HL-60 (cell line): ENCODE measurements at regions not wholly inside any gene's neighbourhood (a gene's known extent, or its start where the extent isn't known, plus 50 kb on each side); places are given as distances from the start of the nearest gene placed in this dataset.
"Not testable (repeated sequence)": the region's sequence is repeated elsewhere in the genome, so short reads cannot be mapped to it uniquely, and the experiment has no call there.

Experiments
- CTCF ChIP-seq: IDR thresholded peaks from one replicate; pipeline ENCODE4 v1.5.1; 2011; ENCODE audit warnings: low read length, control low read depth, inconsistent platforms; ENCODE audit not compliant: insufficient read depth
- GABPA ChIP-seq: IDR thresholded peaks from 2 replicates; pipeline ENCODE4 v1.6.1; 2012; ENCODE audit warnings: low read depth
- POLR2AphosphoS5 ChIP-seq: IDR thresholded peaks from 2 replicates; pipeline ENCODE4 v1.6.1; 2012; ENCODE audit warnings: low read depth
- REST ChIP-seq: IDR thresholded peaks from 2 replicates; pipeline ENCODE4 v1.6.1; 2012; ENCODE audit warnings: low read depth; ENCODE audit not compliant: insufficient replicate concordance
- SPI1 ChIP-seq: IDR thresholded peaks from 2 replicates; pipeline ENCODE4 v1.6.1; 2012; ENCODE audit warnings: low read depth, mild to moderate bottlenecking, borderline replicate concordance

GRCh38 chr12:8291764-8292163, 64.3 kb upstream of the FAM90A1 start:
- TF ChIP-seq CTCF, GABPA, REST, POLR2AphosphoS5, SPI1: not testable (repeated sequence)
